ENCODE measurements at regions not wholly inside any gene's neighbourhood (a gene's known extent, or its start where the extent isn't known, plus 50 kb on each side); places are given as distances from the start of the nearest gene placed in this dataset.
"Not testable (repeated sequence)": the region's sequence is repeated elsewhere in the genome, so short reads cannot be mapped to it uniquely, and the experiment has no call there.

DNA sequence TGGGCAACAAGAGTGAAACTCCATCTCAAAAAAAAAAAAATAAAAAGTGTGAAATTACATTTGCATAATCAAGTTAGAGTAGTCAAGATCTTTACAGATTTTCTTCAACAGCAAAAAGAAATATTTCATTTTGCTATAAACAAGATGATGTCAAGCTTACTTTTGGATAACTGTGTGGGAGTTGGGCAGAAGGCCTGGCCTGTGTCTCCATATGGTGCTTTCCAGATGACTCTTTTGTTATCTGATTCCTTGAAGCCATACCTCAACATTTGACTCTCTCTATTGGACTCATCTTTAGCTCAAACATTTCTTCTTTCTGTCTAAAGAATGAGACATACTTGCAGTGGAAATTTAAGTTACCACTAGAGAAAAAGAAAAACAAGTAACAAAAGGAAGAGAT is 246.8 kb downstream of the MSX2 start:
- Histone ChIP-seq H3K27ac (ENCODE audit: low read length) (no peak overlapping the region), H3K36me3 (ENCODE audit: control insufficient read depth in 1 of 2, insufficient read depth in 2 of 2, low read length in 2 of 2) (no peaks in the 10 kb centered on the region), H3K27me3 (ENCODE audit: low read depth, low read length) (no peaks in the 10 kb centered on the region), H3K4me3 (ENCODE audit: low read depth in 1 of 2, low read length in 2 of 2) (no peak overlapping the region), H3K4me1 (ENCODE audit: control insufficient read depth in 1 of 2, insufficient read depth in 2 of 2, low read length in 2 of 2) (no peaks in the 10 kb centered on the region), H3K9me3 (ENCODE audit: control insufficient read depth in 1 of 2, low read length in 2 of 2) (peaks cover 7 to 14% of the 10 kb centered on the region in 2 donors)

DNA sequence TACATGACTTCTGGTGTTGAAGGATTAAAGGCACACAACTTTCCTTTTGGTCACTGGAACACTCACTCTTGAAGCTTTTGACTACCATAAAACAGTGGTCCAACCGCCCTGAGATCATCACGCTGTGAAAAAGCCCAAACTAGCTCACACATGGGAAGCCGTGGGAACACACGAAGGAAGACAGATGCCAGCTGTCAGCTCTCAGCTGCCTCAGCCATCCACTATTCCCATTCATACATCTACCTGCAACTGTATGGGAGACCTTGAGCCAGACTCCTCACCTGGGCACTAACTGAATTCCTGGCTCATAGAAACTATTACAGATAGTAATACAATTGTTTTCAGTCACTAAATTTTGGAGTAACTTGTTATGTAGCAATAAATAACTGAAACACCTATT is 246.1 kb downstream of the MSX2 start:
- Histone ChIP-seq H3K9me3 (ENCODE audit: control insufficient read depth in 1 of 2, low read length in 2 of 2) (peaks cover 9 to 21% of the 10 kb centered on the region in 2 donors), H3K36me3 (ENCODE audit: control insufficient read depth in 1 of 2, insufficient read depth in 2 of 2, low read length in 2 of 2) (no peaks in the 10 kb centered on the region), H3K4me3 (ENCODE audit: low read depth in 1 of 2, low read length in 2 of 2) (no peak overlapping the region), H3K27me3 (ENCODE audit: low read depth, low read length) (no peaks in the 10 kb centered on the region), H3K27ac (ENCODE audit: low read length) (no peak overlapping the region), H3K4me1 (ENCODE audit: control insufficient read depth in 1 of 2, insufficient read depth in 2 of 2, low read length in 2 of 2) (no peaks in the 10 kb centered on the region)

DNA sequence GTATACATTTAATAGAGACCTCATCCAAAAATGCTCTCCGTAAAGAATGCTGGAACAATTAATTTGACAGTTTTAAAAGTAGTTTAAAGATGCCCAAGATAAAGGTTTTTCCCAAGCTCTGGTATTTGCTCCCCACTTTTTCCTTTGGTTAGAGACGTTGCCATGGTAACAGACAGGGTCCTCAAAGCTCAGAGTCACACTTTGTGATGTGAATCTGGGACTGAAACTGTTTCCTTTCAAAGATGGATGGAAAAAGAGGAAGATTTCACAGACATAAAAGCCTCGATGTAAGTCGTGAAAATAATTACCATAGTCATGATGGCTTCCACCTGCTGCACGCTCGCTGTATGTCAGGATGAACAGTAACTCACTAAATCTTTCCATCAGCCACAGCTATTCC is 229.5 kb downstream of the MSX2 start:
- no peaks in the 10 kb centered on the region for H3K4me1 ChIP-seq (ENCODE audit: control insufficient read depth in 1 of 2, insufficient read depth in 2 of 2, low read length in 2 of 2)
- H3K9me3 ChIP-seq (ENCODE audit: control insufficient read depth in 1 of 2, low read length in 2 of 2) = no peaks in the 10 kb centered on the region
- H3K36me3 ChIP-seq (ENCODE audit: control insufficient read depth in 1 of 2, insufficient read depth in 2 of 2, low read length in 2 of 2) = no peaks in the 10 kb centered on the region
- no peaks in the 10 kb centered on the region for H3K27me3 ChIP-seq (ENCODE audit: low read depth, low read length)
- H3K4me3 ChIP-seq (ENCODE audit: low read depth in 1 of 2, low read length in 2 of 2) = no peak overlapping the region
- no peak overlapping the region for H3K27ac ChIP-seq (ENCODE audit: low read length)

DNA sequence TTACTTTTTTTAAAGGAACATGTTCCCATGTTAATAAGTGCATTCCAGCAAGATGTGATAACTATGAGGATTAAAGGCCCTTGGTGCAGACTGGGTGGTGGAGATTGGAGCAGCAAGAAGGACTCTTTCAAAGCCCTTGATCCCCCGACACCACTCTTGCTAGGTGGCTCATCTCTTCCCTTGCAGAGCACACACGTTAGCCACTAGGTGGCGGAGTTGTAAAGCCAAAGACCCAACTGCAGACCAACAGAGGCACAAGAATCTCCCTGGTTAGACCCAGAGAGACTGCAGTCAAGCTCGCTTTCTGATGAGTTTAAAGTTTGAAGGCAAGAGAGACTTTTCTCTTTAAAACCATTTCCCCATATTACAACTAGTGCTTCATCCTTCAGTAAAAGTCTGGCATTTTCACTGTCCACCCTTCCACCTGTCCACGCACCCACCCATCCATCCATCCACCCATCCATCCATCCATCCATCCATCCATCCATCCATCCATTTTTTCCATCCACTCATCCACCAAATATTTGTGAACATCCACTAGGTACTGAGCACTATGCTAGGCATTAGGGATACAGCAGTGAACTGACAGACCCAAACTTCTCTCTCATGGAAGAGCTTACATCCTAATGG is 226.9 kb downstream of the MSX2 start:
- Histone ChIP-seq H3K27ac (ENCODE audit: low read length) (no peak overlapping the region), H3K4me1 (ENCODE audit: control insufficient read depth in 1 of 2, insufficient read depth in 2 of 2, low read length in 2 of 2) (no peaks in the 10 kb centered on the region), H3K36me3 (ENCODE audit: control insufficient read depth in 1 of 2, insufficient read depth in 2 of 2, low read length in 2 of 2) (no peaks in the 10 kb centered on the region), H3K4me3 (ENCODE audit: low read depth in 1 of 2, low read length in 2 of 2) (no peak overlapping the region), H3K9me3 (ENCODE audit: control insufficient read depth in 1 of 2, low read length in 2 of 2) (no peaks in the 10 kb centered on the region), H3K27me3 (ENCODE audit: low read depth, low read length) (no peaks in the 10 kb centered on the region)

DNA sequence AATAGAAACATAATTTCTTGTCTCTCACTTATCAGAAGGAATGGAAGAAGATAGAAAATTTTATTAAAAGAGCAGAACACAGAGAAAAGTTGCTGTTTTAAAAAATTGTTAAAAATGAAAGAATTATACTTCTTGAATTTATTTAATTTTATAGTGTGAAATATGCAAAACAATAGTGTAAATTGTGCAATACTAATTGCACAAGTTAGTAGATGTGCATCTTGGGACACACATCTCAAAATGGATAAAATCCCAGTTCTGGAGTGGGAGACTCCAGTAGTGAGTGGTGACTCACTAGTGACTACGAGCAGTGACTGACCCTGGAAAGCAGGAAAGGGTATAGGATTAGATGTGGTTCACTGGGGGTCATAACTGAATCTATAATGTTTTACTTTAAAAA is 223.2 kb downstream of the MSX2 start:
- Histone ChIP-seq H3K4me1 (ENCODE audit: control insufficient read depth in 1 of 2, insufficient read depth in 2 of 2, low read length in 2 of 2) (no peaks in the 10 kb centered on the region), H3K4me3 (ENCODE audit: low read depth in 1 of 2, low read length in 2 of 2) (no peak overlapping the region), H3K36me3 (ENCODE audit: control insufficient read depth in 1 of 2, insufficient read depth in 2 of 2, low read length in 2 of 2) (no peaks in the 10 kb centered on the region)

DNA sequence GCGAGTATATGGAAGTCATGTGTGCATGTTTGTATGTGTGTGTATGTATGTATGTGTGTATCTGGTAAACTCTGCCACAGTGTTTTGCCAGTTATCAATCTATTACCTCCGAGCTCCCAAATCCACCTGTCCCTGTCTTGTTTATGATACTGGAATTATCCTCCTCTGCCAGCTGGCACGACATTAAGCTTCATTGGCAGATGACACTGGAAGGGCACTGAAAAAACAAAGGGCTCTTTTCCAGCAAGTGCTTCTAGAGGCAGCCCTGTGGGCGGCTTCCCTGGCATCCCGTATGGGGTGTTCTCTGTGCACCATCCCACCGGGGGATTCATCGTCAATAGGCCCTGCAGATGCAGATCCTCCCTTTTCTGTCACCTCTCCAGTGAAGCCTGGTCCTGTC is 221.5 kb downstream of the MSX2 start:
- H3K36me3 ChIP-seq (ENCODE audit: control insufficient read depth in 1 of 2, insufficient read depth in 2 of 2, low read length in 2 of 2) = no peaks in the 10 kb centered on the region
- no peaks in the 10 kb centered on the region for H3K4me1 ChIP-seq (ENCODE audit: control insufficient read depth in 1 of 2, insufficient read depth in 2 of 2, low read length in 2 of 2)
- no peak overlapping the region for H3K27ac ChIP-seq (ENCODE audit: low read length)
- no peaks in the 10 kb centered on the region for H3K27me3 ChIP-seq (ENCODE audit: low read depth, low read length)
- no peak overlapping the region for H3K4me3 ChIP-seq (ENCODE audit: low read depth in 1 of 2, low read length in 2 of 2)
- no peaks in the 10 kb centered on the region for H3K9me3 ChIP-seq (ENCODE audit: control insufficient read depth in 1 of 2, low read length in 2 of 2)

More for the DNA sequence above, 223.2 kb downstream of the MSX2 start:
- no peaks in the 10 kb centered on the region for H3K9me3 ChIP-seq (ENCODE audit: control insufficient read depth in 1 of 2, low read length in 2 of 2)
- no peaks in the 10 kb centered on the region for H3K27me3 ChIP-seq (ENCODE audit: low read depth, low read length)
- H3K27ac ChIP-seq (ENCODE audit: low read length) = no peak overlapping the region

DNA sequence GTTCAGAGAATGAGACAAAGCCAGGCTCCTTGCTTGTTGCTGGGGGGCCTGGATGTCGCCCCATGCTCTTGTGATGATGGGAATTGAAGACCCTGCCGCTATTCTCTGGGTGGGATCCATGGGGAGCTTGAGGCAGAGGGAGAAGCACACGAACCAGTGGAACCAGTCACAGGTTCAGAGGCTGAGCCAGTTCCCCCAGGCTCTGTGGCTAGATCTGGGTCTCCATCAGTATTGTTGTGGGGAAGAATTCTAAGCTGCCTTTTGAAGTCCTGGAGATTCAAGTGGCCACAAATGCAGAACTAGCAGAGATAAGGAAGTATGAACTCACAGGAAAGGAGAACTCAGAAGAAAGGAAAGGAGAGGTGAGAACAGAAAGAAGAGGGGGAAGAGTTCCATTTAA is 219.4 kb downstream of the MSX2 start:
- H3K4me3 ChIP-seq (ENCODE audit: low read depth in 1 of 2, low read length in 2 of 2) = no peak overlapping the region
- no peaks in the 10 kb centered on the region for H3K9me3 ChIP-seq (ENCODE audit: control insufficient read depth in 1 of 2, low read length in 2 of 2)
- no peaks in the 10 kb centered on the region for H3K36me3 ChIP-seq (ENCODE audit: control insufficient read depth in 1 of 2, insufficient read depth in 2 of 2, low read length in 2 of 2)
- H3K27me3 ChIP-seq (ENCODE audit: low read depth, low read length) = no peaks in the 10 kb centered on the region
- no peaks in the 10 kb centered on the region for H3K4me1 ChIP-seq (ENCODE audit: control insufficient read depth in 1 of 2, insufficient read depth in 2 of 2, low read length in 2 of 2)
- H3K27ac ChIP-seq (ENCODE audit: low read length) = no peak overlapping the region

DNA sequence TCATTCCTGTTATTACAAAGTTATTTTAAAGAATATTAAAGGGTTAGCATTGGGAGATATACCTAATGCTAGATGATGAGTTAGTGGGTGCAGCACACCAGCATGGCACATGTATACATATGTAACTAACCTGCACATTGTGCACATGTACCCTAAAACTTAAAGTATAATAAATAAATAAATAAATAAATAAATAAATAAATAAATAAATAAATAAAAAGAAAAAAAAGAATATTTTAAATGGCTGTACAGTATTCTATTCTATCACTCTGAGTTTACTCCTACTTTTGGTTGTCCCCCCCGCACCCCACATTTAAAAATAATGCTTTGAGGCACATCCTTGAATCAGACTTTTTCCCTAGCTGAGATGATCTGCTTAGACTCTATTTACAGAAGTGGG is 218.6 kb downstream of the MSX2 start:
- H3K4me3 ChIP-seq (ENCODE audit: low read depth in 1 of 2, low read length in 2 of 2); H3K4me1 ChIP-seq (ENCODE audit: control insufficient read depth in 1 of 2, insufficient read depth in 2 of 2, low read length in 2 of 2); H3K36me3 ChIP-seq (ENCODE audit: control insufficient read depth in 1 of 2, insufficient read depth in 2 of 2, low read length in 2 of 2); H3K27me3 ChIP-seq (ENCODE audit: low read depth, low read length); H3K27ac ChIP-seq (ENCODE audit: low read length); H3K9me3 ChIP-seq (ENCODE audit: control insufficient read depth in 1 of 2, low read length in 2 of 2): not testable (repeated sequence)

DNA sequence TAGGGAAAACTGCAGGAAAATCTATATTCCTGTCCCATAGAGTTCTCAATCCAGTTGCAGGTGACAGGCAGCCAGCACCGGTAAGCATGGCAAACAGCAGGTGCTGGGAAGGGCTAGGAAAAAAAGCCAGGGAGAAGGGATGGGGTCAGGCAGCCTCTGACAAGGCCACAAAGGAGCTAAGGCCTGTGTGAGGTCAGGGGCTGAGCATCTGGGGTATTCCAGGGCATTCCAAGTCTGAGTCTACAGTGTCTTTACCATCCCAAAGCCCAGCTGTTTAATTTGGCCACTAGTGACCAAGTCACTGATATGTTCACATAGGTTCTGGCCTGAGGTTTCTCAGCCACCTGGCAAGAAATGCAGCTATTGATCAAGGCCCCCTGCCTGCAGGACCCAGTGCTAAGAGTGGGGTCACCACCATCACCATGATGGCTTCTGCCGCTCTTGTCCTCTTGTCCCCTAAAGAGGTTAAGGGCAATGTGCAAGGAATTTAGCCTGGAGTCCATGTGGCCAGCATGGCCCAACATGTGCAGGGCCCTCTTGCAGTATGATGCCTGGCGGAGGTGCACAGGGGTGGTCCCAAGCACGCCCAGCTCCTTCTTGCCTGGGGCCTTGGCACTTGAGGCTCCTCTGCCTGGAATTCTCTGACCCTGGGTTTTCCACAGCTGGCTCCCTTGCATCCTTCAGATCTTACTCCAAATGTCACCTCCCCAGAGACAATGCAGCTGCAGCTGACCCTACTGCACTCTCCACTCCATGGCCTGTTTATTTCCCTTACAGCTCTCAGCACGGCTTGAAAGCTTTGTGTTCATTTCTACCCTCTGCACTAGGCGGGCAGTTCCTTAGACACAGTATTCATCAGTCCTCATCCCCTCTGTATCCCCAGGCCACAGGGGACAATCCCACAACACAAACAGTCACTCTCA is 213.1 kb downstream of the MSX2 start:
- H3K27ac ChIP-seq (ENCODE audit: low read length) = no peak overlapping the region
- no peaks in the 10 kb centered on the region for H3K9me3 ChIP-seq (ENCODE audit: control insufficient read depth in 1 of 2, low read length in 2 of 2)
- no peak overlapping the region for H3K4me3 ChIP-seq (ENCODE audit: low read depth in 1 of 2, low read length in 2 of 2)
- H3K27me3 ChIP-seq (ENCODE audit: low read depth, low read length) = no peaks in the 10 kb centered on the region
- no peaks in the 10 kb centered on the region for H3K36me3 ChIP-seq (ENCODE audit: control insufficient read depth in 1 of 2, insufficient read depth in 2 of 2, low read length in 2 of 2)
- peaks cover 0 to 7% of the 10 kb centered on the region in 2 donors for H3K4me1 ChIP-seq (ENCODE audit: control insufficient read depth in 1 of 2, insufficient read depth in 2 of 2, low read length in 2 of 2)

DNA sequence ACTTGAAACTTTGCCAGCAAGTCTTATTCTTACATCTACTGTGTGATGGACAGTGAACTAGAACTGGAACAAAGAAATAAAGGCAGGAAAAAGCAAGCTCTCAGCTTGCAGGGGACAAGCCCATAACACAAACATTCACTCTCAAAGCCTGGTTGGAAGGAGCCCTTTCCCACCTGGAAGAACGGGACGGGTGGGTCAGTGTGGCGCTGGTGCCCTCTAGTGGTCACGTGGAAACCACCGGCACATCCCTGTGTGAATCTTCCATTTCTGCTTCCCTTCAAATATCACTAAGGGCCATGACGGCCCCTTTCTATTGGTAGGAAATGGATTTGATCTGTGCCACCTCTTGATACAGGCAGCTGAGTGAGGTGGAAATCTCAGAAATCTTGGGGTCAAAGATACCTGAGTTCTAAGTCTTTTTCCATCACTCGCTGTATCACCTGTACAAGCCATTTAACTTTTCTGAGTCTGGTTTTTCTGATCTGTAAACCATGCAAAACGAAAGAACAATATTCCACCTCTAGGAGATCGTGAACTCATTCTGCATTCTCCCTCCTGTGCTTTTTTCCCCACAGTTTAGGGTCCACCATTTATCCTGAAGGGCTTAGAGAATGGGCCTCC is 211.6 kb downstream of the MSX2 start:
- H3K4me3 ChIP-seq (ENCODE audit: low read depth in 1 of 2, low read length in 2 of 2) = no peak overlapping the region
- H3K9me3 ChIP-seq (ENCODE audit: control insufficient read depth in 1 of 2, low read length in 2 of 2) = peaks cover 0 to 3% of the 10 kb centered on the region in 2 donors
- no peaks in the 10 kb centered on the region for H3K36me3 ChIP-seq (ENCODE audit: control insufficient read depth in 1 of 2, insufficient read depth in 2 of 2, low read length in 2 of 2)
- peaks cover 0 to 7% of the 10 kb centered on the region in 2 donors for H3K4me1 ChIP-seq (ENCODE audit: control insufficient read depth in 1 of 2, insufficient read depth in 2 of 2, low read length in 2 of 2)
- H3K27me3 ChIP-seq (ENCODE audit: low read depth, low read length) = no peaks in the 10 kb centered on the region
- no peak overlapping the region for H3K27ac ChIP-seq (ENCODE audit: low read length)

DNA sequence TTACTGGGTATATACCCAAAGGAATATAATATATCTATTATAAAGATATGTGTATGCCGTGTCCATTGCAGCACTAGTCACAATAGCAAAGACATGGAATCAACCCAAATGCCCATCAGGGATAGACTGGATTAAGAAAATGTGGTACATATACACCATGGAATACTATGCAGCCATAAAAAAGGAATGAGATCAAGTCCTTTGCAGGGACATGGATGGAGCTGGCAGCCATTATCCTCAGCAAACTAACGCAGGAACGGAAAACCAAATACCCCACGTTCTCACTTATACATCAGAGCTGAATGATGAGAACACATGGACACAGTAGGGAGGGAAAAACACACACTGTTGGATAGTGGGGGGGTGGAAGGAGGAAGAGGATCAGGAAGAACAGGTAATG is 206.7 kb downstream of the MSX2 start:
- H3K27me3 ChIP-seq (ENCODE audit: low read depth, low read length); H3K4me1 ChIP-seq (ENCODE audit: control insufficient read depth in 1 of 2, insufficient read depth in 2 of 2, low read length in 2 of 2); H3K36me3 ChIP-seq (ENCODE audit: control insufficient read depth in 1 of 2, insufficient read depth in 2 of 2, low read length in 2 of 2); H3K9me3 ChIP-seq (ENCODE audit: control insufficient read depth in 1 of 2, low read length in 2 of 2); H3K27ac ChIP-seq (ENCODE audit: low read length); H3K4me3 ChIP-seq (ENCODE audit: low read depth in 1 of 2, low read length in 2 of 2): not testable (repeated sequence)
